C4-2B (cell line): ENCODE measurements at regions not wholly inside any gene's neighbourhood (a gene's known extent, or its start where the extent isn't known, plus 50 kb on each side); places are given as distances from the start of the nearest gene placed in this dataset.

ENCODE experiments used
- H3K27ac ChIP-seq: fragments of 450-650 bp; 2 replicates; pipeline ENCODE4 v1.5.1; 2017
- ZFX ChIP-seq: fragments of 450-650 bp; IDR thresholded peaks from 2 replicates; pipeline ENCODE4 v1.6.1; 2017
- TF ChIP-seq, protein P1 (sequence below): fragments of 450-650 bp; conservative IDR thresholded peaks from 2 replicates; pipeline ENCODE4 v1.5.1; 2017; ENCODE audit warnings: mild to moderate bottlenecking

DNA sequence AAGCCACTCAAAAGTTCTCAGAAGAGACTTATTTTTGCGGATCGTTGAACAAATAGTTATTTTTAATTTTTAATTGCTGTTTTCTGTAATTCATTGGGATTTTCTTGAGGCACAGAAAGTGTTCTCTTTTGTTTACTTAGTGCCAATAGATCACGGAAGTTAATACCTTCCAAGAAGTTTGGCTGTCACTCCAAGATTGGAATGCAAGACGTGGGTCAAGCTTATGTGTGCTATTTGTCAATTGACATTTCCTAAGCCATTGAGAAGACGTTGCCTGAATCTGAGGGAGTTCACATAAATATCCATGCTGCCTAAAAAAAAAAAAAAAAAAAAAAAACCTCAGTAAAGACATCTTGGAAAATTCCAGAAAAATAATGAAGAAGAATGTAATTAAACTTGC is 1071.4 kb upstream of the ADGRB3 start:
- TF ChIP-seq, protein P1, sequence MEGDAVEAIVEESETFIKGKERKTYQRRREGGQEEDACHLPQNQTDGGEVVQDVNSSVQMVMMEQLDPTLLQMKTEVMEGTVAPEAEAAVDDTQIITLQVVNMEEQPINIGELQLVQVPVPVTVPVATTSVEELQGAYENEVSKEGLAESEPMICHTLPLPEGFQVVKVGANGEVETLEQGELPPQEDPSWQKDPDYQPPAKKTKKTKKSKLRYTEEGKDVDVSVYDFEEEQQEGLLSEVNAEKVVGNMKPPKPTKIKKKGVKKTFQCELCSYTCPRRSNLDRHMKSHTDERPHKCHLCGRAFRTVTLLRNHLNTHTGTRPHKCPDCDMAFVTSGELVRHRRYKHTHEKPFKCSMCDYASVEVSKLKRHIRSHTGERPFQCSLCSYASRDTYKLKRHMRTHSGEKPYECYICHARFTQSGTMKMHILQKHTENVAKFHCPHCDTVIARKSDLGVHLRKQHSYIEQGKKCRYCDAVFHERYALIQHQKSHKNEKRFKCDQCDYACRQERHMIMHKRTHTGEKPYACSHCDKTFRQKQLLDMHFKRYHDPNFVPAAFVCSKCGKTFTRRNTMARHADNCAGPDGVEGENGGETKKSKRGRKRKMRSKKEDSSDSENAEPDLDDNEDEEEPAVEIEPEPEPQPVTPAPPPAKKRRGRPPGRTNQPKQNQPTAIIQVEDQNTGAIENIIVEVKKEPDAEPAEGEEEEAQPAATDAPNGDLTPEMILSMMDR, result no peak
- TF ChIP-seq ZFX, result no peak
- H3K27ac ChIP-seq, result no peak overlapping the region

DNA sequence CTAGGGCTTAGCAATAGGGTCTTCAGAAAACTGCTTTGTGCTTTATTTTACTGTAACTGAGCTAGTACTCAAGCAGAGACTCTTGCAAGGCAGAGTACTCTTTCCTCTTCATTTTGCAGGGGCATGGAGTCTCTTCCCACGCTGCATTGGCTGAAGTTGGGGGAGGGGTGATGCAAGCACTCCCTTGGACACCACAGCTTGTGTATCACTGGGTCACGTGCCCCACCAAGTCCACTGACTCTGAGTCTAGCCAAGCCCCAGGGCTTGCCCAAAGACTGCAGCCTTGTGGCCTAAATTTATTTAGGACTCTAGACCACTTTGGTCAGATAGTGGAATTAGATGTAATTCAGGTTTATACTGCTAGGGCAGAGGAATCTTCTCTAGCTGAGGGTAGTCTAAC is 1075.0 kb upstream of the ADGRB3 start:
- TF ChIP-seq ZFX, result no peak
- TF ChIP-seq, protein P1, result no peak
- no peak overlapping the region for H3K27ac ChIP-seq

DNA sequence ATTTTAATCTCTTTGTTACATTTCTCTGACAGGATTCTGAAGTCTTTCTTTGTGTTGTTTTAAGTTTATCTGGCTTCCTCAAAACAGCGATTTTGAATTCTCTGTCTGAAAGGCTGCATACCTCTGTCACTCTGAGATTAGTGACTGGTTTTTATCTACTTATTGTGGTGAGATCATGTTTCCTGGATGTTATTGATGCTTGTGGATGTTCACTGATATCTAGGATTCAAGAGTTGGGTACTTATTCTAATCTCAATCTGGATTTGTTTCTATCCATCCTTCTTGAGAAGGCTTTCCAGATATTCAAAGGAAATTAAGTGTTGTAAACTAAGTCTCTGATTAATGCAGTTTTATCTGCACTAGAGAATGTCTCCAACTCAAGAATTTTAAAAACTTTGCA is 1076.1 kb upstream of the ADGRB3 start:
- TF ChIP-seq ZFX, result no peak
- TF ChIP-seq, protein P1, result no peak
- no peak overlapping the region for H3K27ac ChIP-seq

DNA sequence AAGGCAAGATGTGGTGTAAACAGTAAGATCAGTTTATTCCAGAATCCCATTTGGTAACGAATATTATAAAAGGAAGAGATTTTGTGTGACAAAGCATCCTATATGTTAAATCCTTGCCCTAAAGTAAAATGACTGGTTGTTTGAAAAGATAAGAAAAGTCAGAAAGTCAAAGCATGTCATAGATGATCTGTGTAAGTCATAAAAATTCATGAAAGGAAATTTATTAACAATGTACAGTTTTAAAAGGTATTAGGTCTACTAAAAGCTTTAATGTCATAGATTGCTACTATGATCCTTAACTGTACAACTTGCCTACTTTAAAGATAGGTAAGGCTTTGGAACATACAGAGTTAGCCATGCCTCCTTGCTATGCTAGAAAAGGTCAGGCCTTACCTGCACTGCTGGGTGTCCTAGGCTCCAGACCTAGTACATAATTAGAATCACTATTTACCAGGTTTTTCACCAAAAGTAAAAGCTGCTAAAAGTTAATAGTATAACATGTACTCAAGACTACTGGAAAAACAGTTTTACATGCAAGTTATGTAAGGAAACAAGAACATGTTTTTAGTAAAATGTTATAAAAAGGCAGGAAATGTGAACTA is 1090.1 kb upstream of the ADGRB3 start:
- no peak overlapping the region for H3K27ac ChIP-seq
- no peak for TF ChIP-seq ZFX
- TF ChIP-seq, protein P1, result no peak

DNA sequence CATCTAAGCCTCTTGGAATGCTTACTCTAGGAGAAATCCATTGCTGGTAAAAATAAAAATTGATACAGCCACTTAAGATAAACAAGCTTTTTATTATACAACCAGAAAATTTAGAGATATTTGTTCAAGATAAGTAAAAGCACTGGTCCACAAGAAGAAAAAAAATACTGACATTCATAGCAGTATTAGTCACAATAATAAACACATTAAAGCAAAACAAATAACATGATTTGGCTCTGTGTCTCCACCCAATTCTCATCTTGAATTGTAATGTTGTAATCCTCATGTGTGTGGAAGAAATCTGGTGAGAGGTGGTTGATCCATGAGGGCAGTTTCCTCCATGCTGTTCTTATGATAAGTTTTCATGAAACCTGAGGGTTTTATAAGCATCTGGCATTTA is 1093.5 kb upstream of the ADGRB3 start:
- TF ChIP-seq ZFX, result no peak
- TF ChIP-seq, protein P1, result no peak
- H3K27ac ChIP-seq, result no peak overlapping the region

DNA sequence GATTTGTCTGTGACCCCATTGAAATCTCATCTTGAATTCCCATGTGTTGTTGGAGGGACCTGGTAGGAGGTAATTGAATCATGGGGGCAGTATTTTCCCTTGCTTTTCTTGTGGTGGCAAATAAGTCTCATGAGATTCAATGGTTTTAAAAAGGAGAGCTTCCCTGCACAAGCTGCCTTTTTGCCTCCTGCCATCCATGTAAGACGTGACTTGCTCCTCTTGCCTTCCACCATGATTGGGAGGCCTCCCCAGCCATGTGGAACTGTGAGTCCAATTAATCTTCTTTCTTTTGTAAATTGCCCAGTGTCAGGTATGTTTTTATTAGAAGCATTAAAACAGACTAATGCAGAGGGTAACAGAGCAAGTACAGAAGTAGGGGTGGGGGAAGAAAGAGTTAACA is 1097.0 kb upstream of the ADGRB3 start:
- no peak overlapping the region for H3K27ac ChIP-seq
- TF ChIP-seq ZFX, result no peak
- TF ChIP-seq, protein P1, result no peak

DNA sequence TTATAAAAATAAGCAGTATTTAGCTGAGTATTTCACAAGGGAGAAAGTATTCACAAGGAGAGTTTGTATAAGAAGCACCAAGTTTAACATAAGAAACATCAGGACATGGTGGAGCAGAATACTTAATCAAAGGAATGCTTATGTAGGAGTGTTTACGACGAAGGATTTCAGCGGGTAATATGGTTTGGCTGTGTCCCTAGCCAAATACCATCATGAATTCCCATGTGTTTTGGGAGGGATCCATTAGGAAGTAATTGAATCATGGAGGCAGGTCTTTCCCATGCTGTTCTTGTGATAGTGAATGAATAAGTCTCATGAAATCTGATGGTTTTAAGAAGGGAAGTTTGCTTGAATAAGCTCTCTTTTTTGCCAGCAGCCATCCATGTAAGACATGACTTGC is 1099.1 kb upstream of the ADGRB3 start:
- H3K27ac ChIP-seq, result no peak overlapping the region
- TF ChIP-seq, protein P1, result no peak
- TF ChIP-seq ZFX, result no peak
